ENCODE measurements at regions not wholly inside any gene's neighbourhood (a gene's known extent, or its start where the extent isn't known, plus 50 kb on each side); places are given as distances from the start of the nearest gene placed in this dataset.

GRCh38 chrX:20378233-20378920, 111.7 kb upstream of the RPS6KA3 start:
- no peak for DNase-seq (ENCODE audit: low read depth)
- no peak overlapping the region for H3K4me3 ChIP-seq (ENCODE audit: low read length)
- no peak for TF ChIP-seq CTCF (conservative IDR thresholded peaks at IDR 0.05; ENCODE audit: low read length)

GRCh38 chrX:20374900-20375438, 108.3 kb upstream of the RPS6KA3 start:
- no peak overlapping the region for H3K4me3 ChIP-seq (ENCODE audit: low read length)
- no peak for DNase-seq (ENCODE audit: low read depth)
- TF ChIP-seq CTCF (conservative IDR thresholded peaks at IDR 0.05; ENCODE audit: low read length), result no peak

GRCh38 chrX:20374450-20374849, 107.7 kb upstream of the RPS6KA3 start:
- DNase-seq (ENCODE audit: low read depth), result no peak
- no peak for TF ChIP-seq CTCF (conservative IDR thresholded peaks at IDR 0.05; ENCODE audit: low read length)
- no peak overlapping the region for H3K4me3 ChIP-seq (ENCODE audit: low read length)

- no peak for DNase-seq (ENCODE audit: low read depth)
- TF ChIP-seq CTCF (conservative IDR thresholded peaks at IDR 0.05; ENCODE audit: low read length), result no peak
- no peak overlapping the region for H3K4me3 ChIP-seq (ENCODE audit: low read length)
Observed at GRCh38 chrX:20373063-20373462, 106.4 kb upstream of the RPS6KA3 start.

GRCh38 chrX:20372533-20372932, 105.8 kb upstream of the RPS6KA3 start:
- no peak overlapping the region for H3K4me3 ChIP-seq (ENCODE audit: low read length)
- DNase-seq (ENCODE audit: low read depth), result no peak
- TF ChIP-seq CTCF (conservative IDR thresholded peaks at IDR 0.05; ENCODE audit: low read length), result no peak

GRCh38 chrX:20369468-20369867, 102.8 kb upstream of the RPS6KA3 start:
- no peak for TF ChIP-seq CTCF (conservative IDR thresholded peaks at IDR 0.05; ENCODE audit: low read length)

GRCh38 chrX:20364238-20364637, 97.5 kb upstream of the RPS6KA3 start:
- no peak for TF ChIP-seq CTCF (conservative IDR thresholded peaks at IDR 0.05; ENCODE audit: low read length)
- no peak overlapping the region for H3K4me3 ChIP-seq (ENCODE audit: low read length)
- no peak for DNase-seq (ENCODE audit: low read depth)

More at GRCh38 chrX:20369468-20369867, 102.8 kb upstream of the RPS6KA3 start:
- H3K4me3 ChIP-seq (ENCODE audit: low read length), result no peak overlapping the region
- no peak for DNase-seq (ENCODE audit: low read depth)

All from AG10803 (cell line).